Frontal cortex (tissue), 3 donors: ENCODE measurements at regions not wholly inside any gene's neighbourhood (a gene's known extent, or its start where the extent isn't known, plus 50 kb on each side); places are given as distances from the start of the nearest gene placed in this dataset.
"Not testable (repeated sequence)": the region's sequence is repeated elsewhere in the genome, so short reads cannot be mapped to it uniquely, and the experiment has no call there.

Source experiments
- DNase-seq, 2 donors: peaks; one replicate each; pipeline ENCODE4 v3.0.0; 2012; ENCODE audit warnings: low spot score in 2 of 2
- FAIRE-seq: peaks from 2 replicates; lab custom pipeline; 2012; peaks lifted over from hg19 to GRCh38; lab: Jason Lieb, UNC
- donor health status: control.
- donor health status: control.
- donor health status: control.

DNA sequence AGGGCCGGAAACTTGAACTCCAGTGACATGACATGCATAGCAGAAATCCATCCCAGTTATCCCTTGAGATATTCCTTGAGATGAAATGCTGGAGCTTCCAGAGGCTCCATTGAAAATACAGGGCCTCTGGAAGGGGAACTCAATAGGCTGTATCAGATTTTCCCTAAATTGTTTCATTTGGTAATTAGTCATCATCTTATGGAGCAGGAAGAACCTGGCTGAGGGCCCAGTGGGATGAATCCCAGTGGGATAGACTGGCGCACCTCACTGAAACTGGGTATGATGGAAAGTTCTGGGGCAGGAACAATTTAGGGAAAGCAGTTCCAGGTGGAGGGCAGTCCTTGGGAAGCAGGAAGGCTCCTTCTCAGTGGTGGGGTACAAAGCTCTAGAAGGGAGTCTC, 307.8 kb upstream of the DIPK2B start:
- no peak for FAIRE-seq
- no peak for DNase-seq

DNA sequence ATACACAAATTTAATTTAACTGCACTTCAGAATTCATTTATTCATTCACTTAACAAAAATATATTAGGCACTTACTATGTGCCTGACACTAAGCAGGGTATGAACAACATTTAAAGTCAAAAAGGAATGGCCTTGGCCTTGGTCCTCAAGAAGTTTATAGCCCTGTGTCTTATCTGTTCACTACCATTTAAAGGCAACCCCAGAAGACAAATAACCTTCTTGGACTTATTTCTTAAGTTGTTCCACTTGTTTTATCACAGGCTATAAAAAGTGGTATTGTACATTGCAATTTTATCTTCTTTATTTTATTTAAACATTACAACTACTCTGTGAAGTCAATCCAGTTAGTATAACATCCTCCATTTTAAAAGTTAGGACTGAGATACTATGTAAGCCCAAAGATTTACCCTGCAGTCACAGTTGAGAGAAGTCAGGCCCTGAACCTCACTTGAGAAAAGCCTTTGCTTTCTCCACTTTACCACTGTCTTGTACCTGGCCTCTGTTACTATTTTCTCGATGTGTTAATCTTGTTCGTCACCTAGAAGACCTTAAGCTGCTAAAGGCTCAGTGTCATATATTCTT, 305.6 kb upstream of the DIPK2B start:
- no peak for FAIRE-seq
- no peak for DNase-seq

- FAIRE-seq (no peak), DNase-seq (no peak)
Observed at GRCh38 chrX:45505214-45505613, 304.5 kb upstream of the DIPK2B start.

DNA sequence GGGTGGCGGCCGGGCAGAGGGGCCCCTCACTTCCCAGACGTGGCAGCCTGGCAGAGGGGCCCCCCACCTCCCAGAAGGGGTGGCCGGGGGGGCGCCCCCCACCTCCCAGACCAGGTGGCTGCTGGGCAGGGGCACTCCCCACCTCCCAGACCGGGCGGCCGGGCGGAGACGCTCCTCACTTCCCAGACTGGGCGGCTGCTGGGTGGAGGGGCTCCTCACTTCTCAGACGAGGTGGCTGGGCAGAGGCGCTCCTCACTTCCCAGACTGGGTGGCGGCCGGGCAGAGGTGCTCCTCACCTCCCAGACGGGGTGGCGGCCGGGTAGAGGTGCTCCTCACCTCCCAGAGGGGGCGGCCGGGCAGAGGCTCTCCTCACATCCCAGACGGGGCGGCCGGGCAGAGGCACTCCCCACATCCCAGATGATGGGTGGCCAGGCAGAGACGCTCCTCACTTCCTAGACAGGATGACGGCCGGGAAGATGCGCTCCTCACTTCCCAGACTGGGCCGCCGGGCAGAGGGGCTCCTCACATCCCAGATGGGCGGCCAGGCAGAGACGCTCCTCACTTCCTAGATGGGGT, 303.2 kb upstream of the DIPK2B start:
- DNase-seq, FAIRE-seq: not testable (repeated sequence)

DNA sequence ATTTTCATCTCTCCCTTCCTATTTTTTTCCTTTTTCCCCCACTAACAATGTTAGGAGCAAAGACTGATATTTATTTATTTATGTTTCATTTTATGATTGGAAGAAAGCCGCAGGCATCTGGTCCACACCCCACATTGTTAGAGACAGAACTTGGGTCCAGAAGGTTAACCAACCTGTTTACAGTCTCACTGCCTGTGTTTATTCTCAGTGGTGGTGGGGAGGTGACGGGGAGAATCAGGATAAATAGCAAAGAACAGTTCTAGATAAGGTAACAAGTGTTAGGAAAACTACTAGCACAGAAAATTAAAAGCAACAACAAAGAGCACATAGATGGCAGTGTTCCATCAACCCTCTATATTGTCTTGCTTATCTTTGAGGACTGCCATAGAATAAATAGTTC, 301.7 kb upstream of the DIPK2B start:
- FAIRE-seq (no peak), DNase-seq (no peak)

- no peak for FAIRE-seq
- DNase-seq: no peak
Observed at GRCh38 chrX:45497290-45497689, 296.6 kb upstream of the DIPK2B start.

- FAIRE-seq (no peak), DNase-seq (no peak)
Observed at GRCh38 chrX:45485719-45486118, 285.0 kb upstream of the DIPK2B start.

DNA sequence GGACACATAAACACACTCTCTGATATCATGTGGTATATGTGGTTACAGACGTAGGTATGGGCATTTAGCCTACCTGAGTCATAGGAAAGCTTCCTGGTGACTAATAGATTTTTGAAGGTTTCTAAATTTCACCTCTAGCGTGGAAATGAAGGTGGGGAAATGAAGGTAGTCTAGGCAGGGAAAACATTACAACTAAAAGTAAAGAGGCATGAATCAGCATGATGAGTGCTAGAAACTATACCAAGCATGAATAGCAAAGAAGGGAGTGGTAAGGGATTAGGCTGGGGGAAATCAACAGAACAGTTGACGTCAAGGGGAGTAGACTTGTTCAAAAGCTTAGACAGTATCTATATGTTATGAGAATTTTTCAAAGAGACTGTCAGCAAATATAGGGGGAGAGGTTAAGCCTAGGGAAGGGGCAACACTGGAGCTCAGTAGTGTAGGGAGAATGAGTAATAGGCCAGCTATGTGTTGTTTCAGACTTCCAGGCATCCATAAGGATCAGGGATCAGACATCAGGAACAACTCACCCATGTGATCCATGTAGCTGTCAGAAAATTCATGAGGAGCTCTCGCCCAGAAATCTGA, 279.3 kb upstream of the DIPK2B start:
- no peak for FAIRE-seq

DNA sequence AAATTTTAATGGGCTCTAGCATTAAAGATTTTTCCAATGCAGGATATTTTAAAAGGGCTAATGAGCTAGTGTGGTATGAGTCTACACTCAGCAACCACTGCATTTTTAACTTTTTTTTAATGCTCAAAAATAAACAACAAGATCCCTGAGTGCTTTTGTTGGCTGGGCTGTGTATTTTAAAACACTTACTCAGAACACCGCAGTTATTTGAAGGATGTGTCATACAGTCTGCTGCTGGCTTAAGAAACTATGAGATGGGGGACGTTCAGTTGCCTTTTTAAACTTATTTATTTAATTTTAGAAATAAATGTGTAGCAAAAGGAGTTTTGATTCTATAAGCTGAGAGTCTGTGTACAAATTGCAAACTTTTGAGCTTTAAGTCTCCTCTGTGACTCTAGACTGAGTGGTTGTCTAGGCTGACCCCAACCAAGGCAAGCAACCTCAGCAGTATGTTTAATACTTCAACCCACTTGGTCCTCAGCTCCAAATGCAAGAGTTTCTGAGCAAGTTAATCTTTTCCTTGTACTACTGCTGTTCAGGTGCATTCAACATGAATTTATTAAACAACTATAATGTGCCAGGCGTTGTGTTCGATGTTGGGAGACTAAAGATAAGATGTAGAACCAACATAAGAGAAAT, 278.6 kb upstream of the DIPK2B start:
- DNase-seq (no peak), FAIRE-seq (no peak)

More for the DNA sequence above, 279.3 kb upstream of the DIPK2B start:
- DNase-seq: no peak

GRCh38 chrX:45472968-45473367, 272.3 kb upstream of the DIPK2B start:
- FAIRE-seq: no peak
- DNase-seq: no peak

GRCh38 chrX:45467537-45467936, 266.9 kb upstream of the DIPK2B start:
- DNase-seq, FAIRE-seq: not testable (repeated sequence)

DNA sequence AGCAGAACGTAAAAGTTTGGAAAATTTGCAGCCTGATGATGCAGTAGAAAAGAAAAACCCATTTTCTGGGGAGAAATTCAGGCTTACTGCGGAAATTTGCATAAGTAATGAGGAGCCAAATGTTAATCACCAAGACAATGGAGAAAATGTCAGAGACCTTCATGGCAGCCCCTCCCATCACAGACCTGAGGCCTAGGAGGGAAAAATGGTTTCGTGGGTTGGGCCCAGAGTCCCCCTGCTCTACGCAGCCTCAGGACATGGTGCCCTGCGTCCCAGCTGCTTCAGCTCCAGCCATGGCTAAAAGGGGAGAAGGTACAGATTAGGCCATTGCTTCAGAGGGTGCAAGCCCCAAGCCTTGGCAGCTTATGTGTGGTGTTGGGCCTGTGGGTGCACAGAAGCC, 255.1 kb upstream of the DIPK2B start:
- not testable (repeated sequence) for DNase-seq, FAIRE-seq

DNA sequence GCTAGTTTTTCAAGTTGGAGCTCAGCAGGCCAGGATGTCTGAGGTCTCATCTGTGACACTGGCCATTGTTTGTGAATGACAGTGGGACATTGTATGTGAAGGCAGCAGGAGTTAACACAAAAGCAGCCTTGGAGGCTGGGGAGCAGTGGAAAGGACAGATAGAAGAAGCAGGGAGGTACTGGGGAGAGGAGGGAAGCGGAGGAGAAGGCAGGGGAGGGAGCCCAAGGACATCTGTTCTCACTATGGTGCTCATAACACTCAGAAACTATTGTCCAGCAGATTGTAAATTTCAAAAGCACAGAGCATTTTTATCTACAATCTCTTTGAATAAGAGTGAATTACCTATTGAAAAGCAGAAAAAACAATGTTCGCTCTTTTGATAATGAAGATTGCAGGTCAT, 253.6 kb upstream of the DIPK2B start:
- FAIRE-seq (no peak), DNase-seq (no peak)

- no peak for DNase-seq
Observed at GRCh38 chrX:45449982-45450381, 249.3 kb upstream of the DIPK2B start.

DNA sequence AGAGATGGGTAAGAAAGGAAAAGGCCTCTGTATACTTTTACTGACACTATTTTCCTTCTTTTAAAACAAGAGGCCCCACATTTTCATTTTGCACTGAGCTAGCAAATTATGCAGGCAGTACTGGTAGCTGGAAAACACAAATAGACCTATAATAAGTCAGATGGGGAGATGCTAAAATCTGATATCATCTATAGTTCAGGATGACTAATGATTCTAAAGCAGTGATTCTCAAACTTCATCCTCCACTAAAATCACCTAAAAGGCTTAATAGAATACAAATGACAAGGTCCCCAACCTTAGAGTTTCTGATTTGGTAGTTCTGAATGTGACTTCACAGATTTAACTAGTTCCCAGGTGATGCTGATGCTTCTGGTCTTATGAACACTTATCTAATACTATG, 247.3 kb upstream of the DIPK2B start:
- FAIRE-seq (no peak), DNase-seq (no peak)

More at GRCh38 chrX:45449982-45450381, 249.3 kb upstream of the DIPK2B start:
- FAIRE-seq: no peak

- FAIRE-seq: no peak
- DNase-seq: no peak
Observed at GRCh38 chrX:45447331-45447730, 246.7 kb upstream of the DIPK2B start.

- FAIRE-seq (no peak), DNase-seq (no peak)
Observed at GRCh38 chrX:45445745-45446412, 245.2 kb upstream of the DIPK2B start.

DNA sequence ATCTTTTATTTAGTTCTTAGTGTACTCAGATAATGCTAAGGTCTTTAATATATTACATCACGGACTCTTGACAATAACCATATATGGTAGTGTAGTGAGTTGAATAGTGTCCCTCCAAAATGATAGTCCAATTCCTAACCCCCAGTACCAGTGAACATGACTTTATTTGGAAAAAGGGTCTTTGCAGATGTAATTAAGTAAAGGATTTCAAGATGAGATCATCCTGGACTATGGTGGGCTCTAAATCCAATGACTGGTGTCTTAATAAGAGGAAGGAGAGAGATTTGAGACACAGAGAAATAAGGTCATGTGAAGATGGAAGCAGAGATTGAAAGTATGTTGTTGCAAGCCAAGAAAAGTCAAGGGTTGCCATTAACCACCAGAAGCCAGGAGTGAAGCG, 236.5 kb upstream of the DIPK2B start:
- FAIRE-seq (no peak), DNase-seq (no peak)

DNA sequence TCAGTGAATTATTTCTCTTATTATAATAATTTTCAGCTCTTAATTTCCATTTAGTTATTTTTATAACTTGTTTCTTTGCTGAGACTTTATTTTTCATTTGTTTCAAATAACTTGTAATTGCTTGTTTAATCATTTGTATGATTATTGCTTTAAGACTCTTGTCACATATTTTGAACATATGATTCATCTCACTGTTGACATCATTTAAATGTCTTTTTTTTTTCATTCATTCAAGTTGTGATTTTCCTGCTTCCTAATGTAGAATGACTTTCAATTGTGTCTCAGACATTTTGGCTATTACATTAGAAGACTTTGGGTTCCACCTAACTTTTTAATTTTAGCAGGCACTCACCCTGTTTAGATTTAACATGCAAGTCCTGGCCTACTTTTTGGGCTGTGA, 234.8 kb upstream of the DIPK2B start:
- no peak for FAIRE-seq

GRCh38 chrX:45434231-45434630, 233.6 kb upstream of the DIPK2B start:
- no peak for FAIRE-seq
- DNase-seq: no peak

More for the DNA sequence above, 234.8 kb upstream of the DIPK2B start:
- no peak for DNase-seq

DNA sequence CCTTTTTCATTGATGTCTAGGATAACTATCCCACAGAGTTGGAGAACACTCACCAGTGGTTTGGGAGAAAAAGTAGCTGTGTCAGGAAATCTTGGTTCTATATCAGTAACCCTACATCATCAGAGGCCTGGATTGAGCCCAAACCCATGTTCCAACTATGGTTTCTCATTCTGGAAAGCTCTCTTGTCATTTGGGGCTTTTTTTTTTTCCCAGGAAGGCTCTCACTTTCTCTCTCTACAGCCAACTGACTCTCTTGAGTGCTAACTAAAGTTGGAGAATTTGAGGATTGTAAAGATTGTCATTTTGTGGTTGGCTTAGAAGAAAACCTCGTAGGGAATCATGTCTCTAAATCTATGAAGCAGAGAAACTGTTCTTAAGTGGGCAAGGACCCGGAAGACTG, 228.2 kb upstream of the DIPK2B start:
- DNase-seq (no peak), FAIRE-seq (no peak)
